WERI-Rb-1 (cell line): ENCODE measurements at regions not wholly inside any gene's neighbourhood (a gene's known extent, or its start where the extent isn't known, plus 50 kb on each side); places are given as distances from the start of the nearest gene placed in this dataset.
"Not testable (repeated sequence)": the region's sequence is repeated elsewhere in the genome, so short reads cannot be mapped to it uniquely, and the experiment has no call there.

ENCODE experiments used
- DNase-seq: peaks from one replicate; pipeline ENCODE4 v3.0.0-alpha.2; 2020
- H3K27ac ChIP-seq: fragments of 250-450 bp; sonication (Bioruptor Pico); 2 replicates; pipeline ENCODE4 v1.5.1; 2020; ENCODE audit warnings: mild to moderate bottlenecking, moderate library complexity
- H3K27me3 ChIP-seq: fragments of 250-450 bp; sonication (Bioruptor Pico); 2 replicates; pipeline ENCODE4 v1.5.1; 2021; ENCODE audit warnings: mild to moderate bottlenecking, low read depth, moderate library complexity; ENCODE audit not compliant: insufficient read depth, severe bottlenecking
- H3K36me3 ChIP-seq: fragments of 250-450 bp; sonication (Bioruptor Pico); 2 replicates; pipeline ENCODE4 v1.5.1; 2020; ENCODE audit warnings: mild to moderate bottlenecking, moderate library complexity
- H3K4me3 ChIP-seq: 2 replicates; pipeline ENCODE4 v1.5.1; 2011; ENCODE audit warnings: low read depth, mild to moderate bottlenecking, control low read depth, low read length
- H3K9me3 ChIP-seq: fragments of 250-450 bp; sonication (Bioruptor Pico); 2 replicates; pipeline ENCODE4 v1.5.1; 2021; ENCODE audit warnings: mild to moderate bottlenecking, moderate library complexity; ENCODE audit not compliant: severe bottlenecking
- TF ChIP-seq, protein P1 (sequence below): IDR thresholded peaks from 2 replicates; pipeline ENCODE4 v1.5.1; 2011; ENCODE audit warnings: low read depth, mild to moderate bottlenecking, control low read depth, inconsistent platforms, low read length

DNA sequence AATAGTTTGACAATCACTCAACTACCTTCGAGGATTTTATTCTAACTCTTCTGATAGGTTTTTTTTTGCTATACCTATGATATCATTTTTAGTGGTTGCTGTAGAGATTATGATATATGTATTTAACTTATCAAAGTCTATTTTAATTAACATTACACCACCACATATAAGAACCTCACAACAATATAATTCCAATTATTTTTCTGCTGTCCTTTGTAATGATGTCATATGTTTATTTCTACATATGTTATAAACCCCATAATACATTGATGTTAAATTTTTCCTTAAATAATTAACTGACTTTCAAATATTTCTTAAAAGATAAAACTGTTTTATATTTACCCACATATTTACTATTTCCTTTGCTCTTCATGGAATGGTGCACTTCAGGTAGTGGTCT is 103.4 kb upstream of the KITLG start:
- Histone ChIP-seq H3K36me3 (no peaks in the 10 kb centered on the region), H3K4me3 (no peak overlapping the region), H3K27ac (no peak overlapping the region), H3K9me3 (no peaks in the 10 kb centered on the region), H3K27me3 (peaks cover 2% of the 10 kb centered on the region)
- TF ChIP-seq, protein P1, sequence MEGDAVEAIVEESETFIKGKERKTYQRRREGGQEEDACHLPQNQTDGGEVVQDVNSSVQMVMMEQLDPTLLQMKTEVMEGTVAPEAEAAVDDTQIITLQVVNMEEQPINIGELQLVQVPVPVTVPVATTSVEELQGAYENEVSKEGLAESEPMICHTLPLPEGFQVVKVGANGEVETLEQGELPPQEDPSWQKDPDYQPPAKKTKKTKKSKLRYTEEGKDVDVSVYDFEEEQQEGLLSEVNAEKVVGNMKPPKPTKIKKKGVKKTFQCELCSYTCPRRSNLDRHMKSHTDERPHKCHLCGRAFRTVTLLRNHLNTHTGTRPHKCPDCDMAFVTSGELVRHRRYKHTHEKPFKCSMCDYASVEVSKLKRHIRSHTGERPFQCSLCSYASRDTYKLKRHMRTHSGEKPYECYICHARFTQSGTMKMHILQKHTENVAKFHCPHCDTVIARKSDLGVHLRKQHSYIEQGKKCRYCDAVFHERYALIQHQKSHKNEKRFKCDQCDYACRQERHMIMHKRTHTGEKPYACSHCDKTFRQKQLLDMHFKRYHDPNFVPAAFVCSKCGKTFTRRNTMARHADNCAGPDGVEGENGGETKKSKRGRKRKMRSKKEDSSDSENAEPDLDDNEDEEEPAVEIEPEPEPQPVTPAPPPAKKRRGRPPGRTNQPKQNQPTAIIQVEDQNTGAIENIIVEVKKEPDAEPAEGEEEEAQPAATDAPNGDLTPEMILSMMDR = no peak
- DNase-seq = no peak

DNA sequence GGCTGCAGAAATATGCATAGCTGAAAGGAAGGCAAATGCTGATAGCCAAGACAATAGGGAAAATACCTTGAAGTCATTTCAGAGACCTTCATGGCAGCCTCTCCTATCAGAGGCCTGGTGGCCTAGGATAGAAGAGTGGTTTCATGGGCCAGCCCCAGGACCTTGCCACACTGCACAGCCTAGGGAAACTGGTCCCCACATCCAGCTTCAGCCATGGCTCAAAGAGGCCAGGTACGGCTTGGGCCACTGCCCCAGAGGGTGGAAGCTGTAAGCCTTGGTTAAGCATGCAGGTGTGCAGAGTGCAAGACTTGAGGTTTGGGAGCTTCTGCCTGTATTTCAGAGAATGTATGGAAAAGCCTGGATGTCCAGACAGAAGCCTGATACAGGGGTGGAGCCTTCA is 101.0 kb upstream of the KITLG start:
- Histone ChIP-seq H3K4me3 (no peak overlapping the region), H3K27me3 (peaks cover 2% of the 10 kb centered on the region), H3K36me3 (no peaks in the 10 kb centered on the region), H3K9me3 (no peaks in the 10 kb centered on the region), H3K27ac (no peak overlapping the region)
- TF ChIP-seq, protein P1 = no peak
- DNase-seq = no peak

DNA sequence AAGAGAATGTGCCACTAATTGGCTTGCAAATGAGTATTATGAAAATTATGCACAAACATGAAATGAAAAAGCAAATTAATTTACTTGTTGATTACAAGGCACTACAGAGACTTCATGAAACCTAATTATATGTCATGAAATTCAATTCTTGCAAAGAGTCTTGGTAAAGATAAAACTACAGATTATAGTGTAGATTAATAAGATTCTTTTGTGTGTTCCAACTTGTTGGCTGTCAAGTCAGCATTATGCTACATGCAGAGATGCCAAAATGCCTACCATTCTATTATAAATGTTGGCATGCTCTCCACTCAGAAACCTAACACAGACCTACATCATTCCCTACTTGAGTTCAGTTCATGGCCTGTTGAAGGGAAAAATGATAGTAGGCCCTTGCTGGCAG is 97.2 kb upstream of the KITLG start:
- TF ChIP-seq, protein P1 = no peak
- H3K4me3 ChIP-seq = no peak overlapping the region
- no peak overlapping the region for H3K27ac ChIP-seq
- H3K36me3 ChIP-seq = no peaks in the 10 kb centered on the region
- no peak for DNase-seq
- H3K9me3 ChIP-seq = no peaks in the 10 kb centered on the region
- no peaks in the 10 kb centered on the region for H3K27me3 ChIP-seq

DNA sequence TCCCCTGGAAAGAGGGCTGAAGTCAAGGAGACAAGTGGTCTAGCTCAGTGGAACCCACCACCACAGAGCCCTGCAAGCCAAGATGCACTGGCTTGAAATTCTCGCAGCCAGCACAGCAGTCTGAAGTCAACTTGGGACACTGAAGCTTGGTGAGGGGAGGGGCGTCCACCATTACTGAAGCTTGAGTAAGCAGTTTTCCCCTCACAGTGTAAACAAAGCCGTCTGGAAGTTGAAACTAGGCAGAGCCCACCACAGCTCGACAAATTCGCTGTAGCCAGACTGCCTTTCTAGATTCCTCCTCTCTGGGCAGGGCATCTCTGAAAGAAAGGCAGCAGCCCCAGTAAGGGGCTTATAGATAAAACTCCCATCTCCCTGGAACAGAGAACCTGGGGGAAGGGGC is 87.3 kb upstream of the KITLG start:
- DNase-seq, H3K4me3 ChIP-seq, H3K36me3 ChIP-seq, H3K27ac ChIP-seq, H3K9me3 ChIP-seq, H3K27me3 ChIP-seq: not testable (repeated sequence)

DNA sequence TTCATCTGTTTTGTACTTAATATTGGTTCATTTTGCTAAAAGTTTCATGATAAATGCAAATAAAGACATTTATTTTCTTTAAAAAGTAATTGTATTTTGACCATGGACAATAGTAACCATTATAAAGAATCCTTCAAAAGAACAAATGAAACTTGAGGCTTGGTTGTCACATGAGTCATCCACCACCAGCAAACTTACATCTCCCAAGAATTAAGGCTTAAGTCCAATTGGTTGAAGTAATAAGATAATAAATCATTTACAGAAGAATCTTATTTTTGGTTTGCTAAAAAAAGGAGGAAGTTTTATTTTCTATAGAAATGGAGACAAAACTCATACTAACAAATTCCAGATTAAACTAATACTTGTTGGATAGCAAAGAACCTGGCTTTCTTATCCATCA is 84.8 kb upstream of the KITLG start:
- Histone ChIP-seq H3K4me3 (no peak overlapping the region), H3K9me3 (no peaks in the 10 kb centered on the region), H3K36me3 (no peaks in the 10 kb centered on the region), H3K27me3 (peaks cover 3% of the 10 kb centered on the region), H3K27ac (no peak overlapping the region)
- no peak for DNase-seq
- TF ChIP-seq, protein P1 = no peak

DNA sequence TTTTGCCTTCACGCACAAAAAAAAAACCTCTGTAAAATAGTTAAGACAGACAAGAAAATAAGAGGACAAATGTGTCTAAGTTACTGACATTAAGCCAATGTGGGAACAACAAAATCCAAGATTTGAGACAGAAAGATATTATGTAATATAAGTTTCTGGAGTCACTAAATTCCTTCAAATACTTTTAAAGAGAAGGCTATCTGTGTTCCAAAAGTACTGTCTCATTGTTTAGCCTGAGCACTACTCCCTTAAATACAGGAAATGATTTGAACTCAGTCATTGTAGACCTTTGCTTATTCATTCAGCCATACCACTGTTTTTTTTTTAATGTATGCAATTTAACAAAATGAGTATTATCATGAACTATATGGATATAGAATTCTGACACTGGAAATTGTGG is 82.7 kb upstream of the KITLG start:
- no peak overlapping the region for H3K4me3 ChIP-seq
- no peaks in the 10 kb centered on the region for H3K9me3 ChIP-seq
- H3K27me3 ChIP-seq = peaks cover 3% of the 10 kb centered on the region
- no peak for DNase-seq
- no peaks in the 10 kb centered on the region for H3K36me3 ChIP-seq
- TF ChIP-seq, protein P1 = no peak
- H3K27ac ChIP-seq = no peak overlapping the region
